SIG-M5 (cell line): ENCODE measurements at regions not wholly inside any gene's neighbourhood (a gene's known extent, or its start where the extent isn't known, plus 50 kb on each side); places are given as distances from the start of the nearest gene placed in this dataset.

ENCODE experiments used
- DNase-seq: peaks from one replicate; lab custom pipeline; 2025; lab: John Stamatoyannopoulos, UW

DNA sequence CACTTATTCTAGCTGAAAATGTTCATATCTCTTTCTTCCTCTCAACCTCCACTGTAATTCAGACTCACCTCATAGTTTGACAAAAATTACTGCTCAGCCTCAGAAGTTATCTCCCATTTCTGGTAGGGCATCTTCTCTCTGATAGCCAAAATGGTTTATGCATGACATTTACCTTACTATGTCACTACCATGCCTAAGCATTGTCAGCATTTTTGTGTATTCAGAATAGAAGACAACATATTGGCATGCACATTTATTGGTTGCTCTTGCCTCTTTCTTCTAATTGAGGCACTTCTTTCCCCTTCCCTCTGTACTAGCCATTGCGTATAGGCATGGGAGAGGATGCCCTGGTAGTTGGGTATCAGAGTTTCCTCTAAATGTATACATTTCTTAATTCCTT is 406.1 kb upstream of the DCC start:
- DNase-seq, result no peak

DNA sequence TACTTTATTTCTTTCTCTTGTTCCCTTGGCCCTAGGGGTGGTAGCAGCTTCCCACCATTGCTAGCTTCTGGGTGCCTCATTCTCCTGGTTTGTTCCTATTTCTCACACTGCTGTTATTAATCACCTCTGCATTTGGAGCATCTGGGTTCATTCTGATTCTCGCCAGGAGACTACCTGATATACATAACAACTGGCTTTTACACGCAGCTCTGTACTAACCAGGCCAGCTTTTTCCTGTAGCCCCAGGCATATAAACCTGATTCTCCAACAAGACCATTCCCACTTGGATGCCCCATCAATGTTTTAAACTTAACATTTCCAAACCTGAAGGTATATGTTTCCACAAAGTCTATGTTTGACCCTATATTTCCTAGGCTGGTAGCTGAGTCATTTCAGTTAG is 403.9 kb upstream of the DCC start:
- no peak for DNase-seq

DNA sequence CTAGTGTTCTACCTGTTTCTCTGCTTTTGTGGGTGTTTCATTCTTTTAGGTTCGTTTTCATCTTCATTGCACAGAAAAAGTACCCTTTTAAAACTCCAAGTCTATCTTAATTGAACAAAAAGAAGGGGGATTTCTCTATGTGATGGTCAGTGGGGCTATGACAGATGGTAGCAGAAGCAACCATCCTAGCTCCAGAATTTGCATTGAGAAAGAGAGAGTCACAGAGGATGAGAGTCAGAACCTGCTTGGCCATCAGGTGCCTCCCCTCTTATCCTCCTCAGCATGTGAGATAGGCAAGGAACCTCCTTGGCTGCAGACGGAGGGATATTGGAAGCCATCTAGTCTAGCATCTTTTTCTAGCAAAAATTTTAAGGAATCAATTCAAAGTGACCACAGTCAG is 398.0 kb upstream of the DCC start:
- DNase-seq, result no peak

DNA sequence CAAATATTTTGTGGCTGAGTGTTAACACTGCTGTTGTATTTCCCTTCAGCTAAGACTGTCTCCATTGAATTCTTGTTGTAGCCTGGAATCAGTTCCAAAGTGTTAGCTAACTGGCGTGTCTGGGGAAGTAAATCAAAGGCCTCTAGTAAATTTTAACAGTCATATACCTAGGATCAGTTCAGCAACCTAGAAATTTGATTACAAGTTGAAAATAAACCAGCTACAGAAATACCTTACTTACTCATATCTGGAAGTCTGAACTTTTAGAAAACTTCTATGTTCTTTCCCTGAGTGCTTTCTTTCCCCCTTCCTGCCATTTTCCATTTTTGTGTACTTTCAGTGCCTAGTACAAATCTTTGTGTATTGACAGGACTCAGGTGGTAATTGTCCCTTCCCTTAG is 396.7 kb upstream of the DCC start:
- DNase-seq, result no peak

DNA sequence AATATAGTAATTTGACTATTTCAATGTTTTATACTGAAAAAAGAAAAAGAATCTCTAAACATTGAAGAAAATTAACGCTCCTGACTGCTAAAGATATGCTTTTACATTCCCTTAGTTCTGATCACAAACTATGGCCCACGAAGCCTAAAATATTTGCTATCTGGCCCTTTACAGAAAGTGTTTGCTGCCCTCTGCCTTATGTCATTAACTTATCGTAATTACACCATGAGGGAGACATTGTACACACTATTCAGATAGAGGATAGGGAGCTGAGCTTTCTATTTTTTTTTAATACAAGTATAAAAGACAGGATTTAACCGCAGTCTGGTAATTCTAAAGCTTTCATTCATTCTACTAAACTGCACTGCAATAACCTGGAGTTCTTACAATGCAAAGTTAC is 393.1 kb upstream of the DCC start:
- DNase-seq, result no peak

DNA sequence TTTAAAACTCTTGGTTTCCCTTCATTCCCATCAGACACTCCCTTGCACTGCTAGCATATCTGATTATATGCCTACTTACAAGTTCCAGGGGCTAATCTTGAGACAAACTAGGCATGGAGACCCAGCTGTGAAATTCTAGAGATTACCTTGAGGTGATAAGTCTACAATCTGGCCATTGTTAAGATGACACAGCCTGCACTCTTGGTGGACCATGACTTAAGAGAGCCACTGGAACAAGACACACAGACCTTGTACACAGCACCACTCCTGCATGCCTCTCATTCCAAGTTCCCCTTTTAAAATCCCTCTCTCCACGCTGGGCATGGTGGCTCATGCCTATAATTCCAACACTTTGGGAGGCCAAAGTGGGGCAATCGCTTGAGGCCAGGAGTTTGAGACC is 387.2 kb upstream of the DCC start:
- DNase-seq, result no peak

DNA sequence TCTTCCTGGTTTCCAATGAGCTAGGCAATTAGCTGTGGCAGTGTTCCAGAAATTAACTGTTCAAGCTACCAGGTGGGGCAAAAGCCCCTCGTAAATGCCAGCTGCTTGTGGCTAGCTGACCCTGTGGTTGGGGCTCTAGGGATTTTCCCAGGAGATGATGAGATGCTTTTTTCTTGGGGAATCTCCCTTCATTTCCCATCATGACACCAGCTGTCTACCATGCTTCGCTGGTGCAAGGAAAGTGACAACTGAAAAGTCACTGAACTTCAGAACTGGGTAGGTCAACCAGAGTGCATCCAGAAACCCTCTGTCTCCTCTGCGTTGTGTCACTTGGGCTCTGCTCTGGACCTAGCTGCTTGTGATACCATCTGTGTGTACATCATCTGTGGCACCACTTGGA is 386.5 kb upstream of the DCC start:
- DNase-seq, result no peak

DNA sequence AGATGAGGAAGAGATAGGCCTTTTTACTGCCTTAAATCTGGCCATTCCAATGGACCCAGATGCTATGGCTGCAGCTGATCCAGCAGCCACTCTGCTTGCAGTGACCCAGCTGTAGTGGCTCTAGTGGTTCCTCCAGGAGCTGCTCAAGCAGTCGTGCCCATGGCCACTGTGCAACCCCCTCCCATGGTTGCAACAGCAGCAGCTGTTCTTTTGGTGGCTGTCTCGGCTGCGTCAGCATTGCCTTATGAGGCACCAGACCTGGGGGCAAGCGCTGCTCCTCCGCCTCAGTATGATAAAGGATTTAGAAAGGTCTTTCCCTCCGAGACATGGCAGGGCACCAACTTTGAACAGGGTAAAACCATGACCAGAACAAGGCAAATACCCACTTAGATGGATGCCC is 384.9 kb upstream of the DCC start:
- no peak for DNase-seq

DNA sequence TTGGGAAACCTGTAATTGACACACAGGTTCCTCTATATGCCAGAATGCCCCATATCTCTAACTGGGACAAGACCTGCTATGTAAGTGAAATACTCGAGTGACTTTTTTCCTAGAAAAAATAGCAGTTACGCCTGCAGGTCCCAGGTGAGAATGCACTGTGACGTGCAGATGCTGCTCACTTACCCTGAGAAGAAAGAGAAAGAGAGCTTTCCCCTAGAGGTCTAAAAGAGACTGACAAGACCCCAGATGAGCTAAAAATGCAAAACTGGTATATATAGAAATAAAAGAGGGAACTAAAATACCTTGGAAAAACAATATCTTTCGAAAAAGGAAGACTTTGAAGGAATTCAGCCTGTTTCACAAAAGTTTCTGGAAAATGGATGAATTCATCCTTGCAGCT is 383.0 kb upstream of the DCC start:
- no peak for DNase-seq

DNA sequence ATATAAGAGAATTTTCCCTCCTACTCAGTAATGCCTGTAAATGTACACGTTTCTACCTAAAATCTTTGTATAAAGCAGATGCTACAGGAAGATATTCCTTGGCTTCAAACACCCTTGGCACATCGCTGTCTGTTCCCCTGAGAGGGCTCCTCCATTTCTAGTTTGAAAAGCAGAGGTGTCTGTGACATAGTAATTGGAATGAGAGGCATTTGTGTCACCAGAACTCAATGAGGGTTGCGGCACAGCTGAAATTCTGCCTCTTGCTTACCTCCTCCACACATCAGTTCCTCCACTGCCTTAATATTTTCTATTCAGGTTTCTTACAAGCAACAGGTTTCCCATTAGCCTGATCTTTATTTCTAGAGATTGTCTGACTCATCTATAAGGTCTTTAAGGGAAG is 359.9 kb upstream of the DCC start:
- DNase-seq, result no peak

DNA sequence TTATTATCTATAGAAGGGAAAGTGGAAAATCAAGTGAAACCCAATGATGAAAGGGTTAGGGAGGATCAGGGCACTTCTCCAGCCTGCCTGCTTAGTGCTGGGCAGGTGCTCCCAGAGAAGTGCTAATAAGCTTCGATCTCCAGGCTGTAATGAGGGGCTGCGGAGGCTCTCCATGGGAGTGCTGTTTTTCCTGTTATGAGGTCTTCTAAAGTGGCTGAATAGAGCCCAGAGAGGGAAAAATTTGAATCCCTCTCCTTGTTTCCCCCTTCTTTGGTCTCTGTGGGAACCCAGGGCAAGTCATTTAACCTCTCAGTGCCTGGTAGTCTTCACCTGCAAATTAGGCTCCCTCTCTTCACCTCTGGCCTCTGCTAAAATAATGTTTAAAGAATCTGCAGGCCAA is 351.7 kb upstream of the DCC start:
- DNase-seq, result no peak

DNA sequence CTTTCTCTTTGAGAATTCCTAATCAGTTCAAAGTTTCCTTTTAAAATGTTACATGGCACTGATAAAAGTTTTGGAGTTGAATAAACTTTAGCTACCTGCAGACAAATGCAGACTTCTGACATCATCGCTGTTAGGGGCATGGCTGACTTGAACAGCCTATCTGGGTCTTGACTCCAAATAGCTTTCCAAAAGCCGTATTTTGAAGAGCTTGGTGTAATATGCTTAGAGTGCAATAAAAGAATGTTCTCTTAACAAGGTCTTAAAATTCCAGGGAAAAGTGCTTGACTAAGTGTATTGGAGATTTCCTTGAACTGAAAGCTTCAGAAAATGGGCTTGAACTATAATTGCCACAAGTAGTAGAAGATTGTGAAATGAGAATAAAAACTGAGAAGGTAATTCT is 342.9 kb upstream of the DCC start:
- no peak for DNase-seq

DNA sequence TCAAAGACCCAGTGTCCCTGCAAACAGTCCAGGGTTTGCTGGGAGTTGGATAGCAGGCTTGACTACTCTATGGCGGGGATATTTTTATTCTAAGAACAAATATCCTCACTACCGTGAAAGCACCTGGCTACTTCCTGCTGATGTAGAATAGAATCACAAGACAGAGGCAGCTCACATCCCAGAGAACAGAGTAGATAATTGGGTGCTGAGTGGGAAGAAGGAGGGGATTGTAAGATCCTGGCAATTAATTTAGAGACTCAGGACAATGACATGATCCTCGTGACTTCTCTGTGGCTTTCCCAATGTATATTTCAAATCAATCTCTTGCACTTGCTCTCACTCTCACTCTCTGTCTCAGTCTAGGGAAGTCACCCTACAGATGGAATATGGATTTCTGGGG is 341.9 kb upstream of the DCC start:
- DNase-seq, result no peak

DNA sequence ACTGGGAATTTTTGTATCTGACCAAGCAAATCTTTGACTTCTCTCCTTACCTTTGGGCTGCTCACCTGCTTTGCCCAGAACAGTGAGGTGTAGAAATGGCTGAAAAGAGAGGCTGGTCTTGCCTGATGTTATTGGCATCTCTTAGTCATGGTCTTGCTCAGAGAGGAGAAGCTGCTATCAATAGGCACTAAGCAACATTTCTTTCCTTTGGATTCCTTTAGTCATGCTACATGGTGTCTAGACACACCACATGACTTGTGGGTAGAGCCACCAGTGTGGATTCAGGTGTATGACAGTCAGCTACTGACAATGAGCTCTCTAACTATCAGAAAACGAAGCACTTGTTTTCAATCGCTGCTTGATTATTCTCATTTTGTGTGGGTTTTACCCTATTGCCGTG is 341.3 kb upstream of the DCC start:
- DNase-seq, result no peak

DNA sequence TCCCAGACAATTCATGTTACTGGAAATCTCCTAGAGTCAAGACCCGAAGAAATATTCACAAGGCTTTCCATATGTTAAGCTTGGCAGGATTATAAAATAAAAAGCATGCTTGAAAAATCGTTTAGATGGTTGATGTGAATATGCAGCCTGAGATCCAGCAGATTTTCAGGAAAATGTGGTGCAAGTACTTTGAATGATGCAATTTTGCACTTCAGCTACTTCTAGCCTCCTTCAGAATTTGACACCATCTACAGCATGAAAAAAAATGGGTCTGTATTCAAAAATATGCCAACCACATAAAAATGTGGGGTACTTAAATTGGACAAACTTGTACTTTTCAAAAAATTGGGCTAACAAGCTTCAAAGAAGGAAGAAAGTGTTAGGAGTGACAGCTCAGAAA is 340.6 kb upstream of the DCC start:
- no peak for DNase-seq

DNA sequence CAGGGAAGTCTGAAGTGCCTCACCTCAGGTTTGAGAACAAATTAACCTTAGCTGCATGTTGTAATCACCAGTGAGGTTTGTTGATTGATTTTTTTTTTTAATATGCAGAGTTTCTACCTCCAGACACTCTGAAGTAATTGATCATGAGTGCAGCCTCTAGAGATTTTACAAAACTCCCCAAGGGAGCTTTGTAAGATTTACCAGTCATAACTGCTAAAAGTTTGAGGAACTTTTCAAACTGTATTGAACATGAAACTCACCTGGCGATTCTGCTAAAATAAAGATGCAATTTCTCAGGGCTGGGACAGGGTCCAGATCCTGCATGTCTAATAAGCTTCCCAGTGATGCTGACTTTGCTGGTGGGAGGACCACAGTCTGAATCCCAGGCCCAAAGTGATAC is 339.6 kb upstream of the DCC start:
- DNase-seq, result no peak

DNA sequence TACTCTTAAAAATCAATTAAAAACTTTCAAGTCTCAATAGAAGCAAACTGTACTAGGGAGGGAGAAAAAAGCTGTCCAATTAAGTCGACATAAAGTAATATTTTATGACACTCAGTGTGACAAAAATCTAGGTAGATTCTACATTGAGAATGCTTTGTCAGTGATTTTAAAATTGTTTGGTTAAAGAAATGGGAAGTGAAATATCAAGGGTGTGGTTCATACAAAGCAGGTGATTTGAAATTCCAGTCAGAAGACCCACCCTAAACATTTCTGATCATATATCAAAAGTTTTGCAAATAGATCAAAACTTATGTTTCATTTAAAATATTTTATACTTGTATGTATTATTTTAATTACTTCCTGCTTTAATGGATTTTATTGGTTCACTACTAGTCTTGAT is 338.9 kb upstream of the DCC start:
- no peak for DNase-seq

DNA sequence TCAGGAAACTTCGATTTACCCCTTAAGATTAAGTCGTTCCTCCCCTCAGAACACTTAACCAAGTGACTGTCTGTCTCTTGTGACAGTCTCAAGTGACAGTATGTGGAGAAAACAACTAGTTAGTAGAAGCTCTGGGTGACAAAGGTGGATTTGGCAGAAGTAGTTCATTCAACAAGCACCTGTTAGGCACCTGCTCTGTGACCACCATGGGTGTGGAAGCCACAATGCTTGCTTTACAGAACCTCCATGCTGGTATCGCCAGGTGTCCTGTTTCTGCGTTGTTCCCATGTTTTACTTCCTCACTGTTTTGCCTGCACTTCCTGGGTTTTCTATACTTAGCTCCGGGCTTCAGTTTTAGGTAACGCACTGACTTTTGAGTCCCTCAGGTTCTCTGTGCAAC is 337.4 kb upstream of the DCC start:
- DNase-seq, result no peak

DNA sequence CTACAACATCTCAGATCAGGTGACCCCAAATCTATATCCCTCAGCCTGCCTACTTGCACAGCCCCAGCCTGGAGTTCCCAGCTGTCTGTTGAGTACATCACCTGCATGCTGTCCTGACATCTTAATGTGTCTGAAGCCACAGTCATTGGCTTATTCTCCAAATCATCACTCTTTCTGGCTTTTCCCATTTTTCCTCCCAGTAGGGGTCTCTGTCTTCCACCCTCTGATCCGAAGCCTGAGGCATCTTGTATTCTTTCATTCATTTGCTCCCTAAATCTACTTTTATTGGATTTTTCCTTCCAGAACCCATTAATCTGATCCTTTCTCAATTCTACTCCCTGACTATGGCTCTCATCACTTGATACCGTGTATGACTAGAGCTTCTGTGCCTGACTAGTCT is 332.9 kb upstream of the DCC start:
- no peak for DNase-seq

DNA sequence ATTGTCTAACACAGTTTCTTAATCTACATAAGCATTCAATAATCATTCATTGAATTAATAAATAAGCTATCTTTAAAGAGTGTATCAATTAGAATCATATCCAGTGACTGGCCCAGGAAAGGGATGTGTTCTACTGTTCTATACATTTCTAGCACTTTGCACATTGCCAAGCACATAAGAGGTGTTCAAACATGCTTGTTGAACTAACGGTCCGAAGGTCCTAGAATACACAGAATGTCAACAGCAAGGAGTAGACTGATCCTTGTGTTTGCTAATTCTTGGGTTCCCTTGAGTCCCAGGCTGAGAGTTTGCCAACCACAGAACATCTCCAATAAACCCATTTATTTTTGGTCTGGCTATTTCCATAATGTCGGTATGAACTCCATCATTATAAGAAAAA is 331.7 kb upstream of the DCC start:
- DNase-seq, result no peak

DNA sequence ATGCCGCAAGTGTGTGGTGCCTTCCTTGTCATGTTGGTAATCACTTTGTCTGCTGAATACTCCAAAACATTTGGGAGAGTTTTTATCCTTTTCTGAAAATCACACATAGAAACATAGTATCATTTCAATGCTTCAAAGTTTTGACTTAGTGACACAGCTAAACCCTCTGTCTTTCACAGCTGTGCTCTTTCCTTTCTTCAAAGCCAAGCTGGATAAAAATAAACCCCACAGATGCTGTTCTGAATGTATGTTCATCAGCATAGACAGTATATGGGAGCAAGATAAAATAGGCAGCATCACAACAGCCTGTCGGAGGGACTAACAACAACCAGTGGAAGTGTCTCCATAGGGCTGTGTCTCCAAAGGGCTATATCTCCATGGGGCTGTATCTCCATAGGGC is 331.3 kb upstream of the DCC start:
- DNase-seq, result no peak

DNA sequence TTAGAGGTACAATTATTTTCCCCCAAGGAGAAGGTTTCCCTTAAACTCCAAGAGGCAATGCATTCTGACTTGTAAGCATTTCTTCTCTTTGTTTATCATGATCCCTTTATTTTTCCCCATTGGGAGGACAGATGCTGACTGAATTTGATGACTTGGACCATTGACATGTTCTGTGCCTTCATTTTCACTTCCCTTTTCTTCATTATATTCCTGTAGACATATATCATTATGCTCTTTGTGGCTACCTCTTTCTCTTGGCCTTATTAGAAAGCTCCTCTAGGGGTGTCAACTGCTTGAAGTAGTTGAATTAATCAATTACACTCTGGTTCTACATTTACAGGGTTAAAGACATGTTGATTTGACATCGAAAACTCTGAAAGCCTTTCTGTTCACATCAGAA is 330.0 kb upstream of the DCC start:
- no peak for DNase-seq

DNA sequence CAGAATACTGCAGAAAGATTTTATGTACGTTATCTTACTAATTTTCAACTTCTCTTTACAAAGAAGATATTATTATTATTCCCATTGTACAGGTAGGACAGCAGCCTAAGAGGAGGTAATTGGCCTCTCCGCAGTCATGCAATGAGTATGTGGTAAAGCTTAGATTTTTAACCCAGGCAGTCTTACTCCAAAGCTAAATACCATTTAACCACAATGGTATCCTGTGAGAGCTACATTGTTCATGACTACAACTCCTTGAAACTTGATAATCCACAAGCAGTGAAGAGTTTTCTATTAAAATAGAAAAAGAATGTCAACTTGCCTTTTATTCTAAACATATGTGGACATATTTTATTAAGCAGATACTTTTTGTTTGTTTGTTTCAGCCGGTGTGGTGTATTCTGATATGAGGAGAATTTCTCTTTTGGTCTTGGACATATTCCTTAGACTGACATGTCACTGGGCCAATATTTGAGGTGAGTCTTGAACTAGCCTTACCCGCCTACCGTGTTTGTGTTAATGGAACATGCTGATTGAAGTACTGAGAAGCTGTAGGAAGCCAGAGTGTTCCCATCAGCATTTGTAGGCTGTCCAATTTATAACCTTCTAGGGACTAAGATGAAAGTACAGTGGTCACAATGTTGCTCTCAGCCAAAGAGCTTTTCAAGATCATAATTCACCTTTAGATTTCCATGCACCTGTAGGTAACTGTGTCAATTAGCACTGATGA is 293.9 kb upstream of the DCC start:
- no peak for DNase-seq

DNA sequence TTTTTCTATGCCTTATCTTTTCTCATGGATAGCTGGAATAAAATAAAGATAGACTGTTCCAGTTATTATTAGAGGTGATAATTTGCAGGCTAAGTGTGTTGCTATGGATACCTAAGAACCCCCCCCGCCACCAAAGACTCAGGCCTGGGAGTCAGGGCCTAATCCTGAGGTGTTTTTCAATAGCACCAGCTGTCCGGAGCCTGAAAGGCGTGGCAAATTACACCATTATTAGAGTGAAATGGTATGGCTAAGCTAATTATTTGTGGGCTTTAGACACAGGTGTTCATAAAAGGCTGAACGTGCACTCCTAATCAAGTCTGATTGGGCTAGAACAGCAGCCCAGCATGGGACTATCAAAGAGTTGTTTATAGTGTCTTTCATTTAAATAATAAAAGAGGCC is 293.2 kb upstream of the DCC start:
- no peak for DNase-seq

DNA sequence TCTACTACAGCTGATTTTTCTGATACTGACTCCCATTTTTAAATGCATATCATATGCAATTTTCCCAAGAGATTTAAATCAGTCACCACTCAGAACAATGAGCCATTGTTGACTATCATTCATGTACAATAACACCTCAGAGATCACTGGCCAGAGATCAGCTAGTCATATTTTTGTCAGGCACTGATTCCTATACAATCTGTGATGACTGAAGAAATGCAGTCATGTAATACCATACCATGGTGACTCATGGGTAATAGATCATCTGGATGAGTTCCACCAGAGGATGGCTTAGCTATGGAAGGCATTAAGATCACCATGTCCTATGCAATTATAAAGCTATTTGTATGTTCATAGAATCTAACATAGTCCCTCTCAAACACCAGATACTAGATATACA is 285.7 kb upstream of the DCC start:
- no peak for DNase-seq
